ENCODE measurements at regions not wholly inside any gene's neighbourhood (a gene's known extent, or its start where the extent isn't known, plus 50 kb on each side); places are given as distances from the start of the nearest gene placed in this dataset.

DNA sequence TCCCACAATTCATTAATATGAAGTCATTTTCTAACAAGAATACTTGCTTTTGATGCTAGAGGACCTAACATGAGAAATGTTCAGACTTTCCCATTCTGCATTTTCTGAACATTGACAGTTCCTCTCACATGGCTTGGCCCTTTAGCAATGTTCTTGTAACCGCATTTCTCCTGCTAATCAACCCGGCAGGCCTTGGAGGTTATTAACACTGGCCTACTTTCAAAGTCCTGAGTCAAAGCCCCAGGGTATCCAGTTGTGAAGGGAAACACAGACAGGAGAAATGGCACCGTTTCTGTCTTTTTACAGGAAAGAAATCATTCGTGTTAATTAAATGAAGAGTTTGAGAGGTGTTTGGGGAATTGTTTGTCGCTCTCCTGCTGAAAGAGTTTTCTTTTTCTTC, 446.5 kb upstream of the MIS18BP1 start:
- TF ChIP-seq EZH2 (IDR thresholded peaks at IDR 0.05) (no peak), POLR2AphosphoS5 (IDR thresholded peaks at IDR 0.05; ENCODE audit: borderline replicate concordance, low read depth, low read length) (no peak)
